ENCODE measurements at regions not wholly inside any gene's neighbourhood (a gene's known extent, or its start where the extent isn't known, plus 50 kb on each side); places are given as distances from the start of the nearest gene placed in this dataset.

DNA sequence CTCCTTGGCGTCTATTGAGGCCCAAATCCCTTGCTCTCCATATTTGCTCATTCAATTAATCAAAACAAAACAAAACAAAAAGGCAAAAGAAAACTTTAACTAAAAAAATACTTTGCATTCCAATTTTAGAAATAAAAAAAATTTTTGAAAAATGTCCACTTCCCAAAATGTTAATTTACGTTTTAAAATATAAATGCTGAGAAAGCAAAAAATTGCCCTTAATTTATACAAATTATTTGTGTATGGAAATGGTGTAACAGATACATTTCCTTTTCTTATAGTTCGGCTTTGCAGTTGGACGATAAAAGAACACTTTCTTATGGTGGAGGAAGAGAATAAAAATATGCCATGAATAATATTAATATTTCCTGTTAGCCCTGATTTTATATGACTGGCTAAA is 652.8 kb upstream of the PFKP start:
- DNase-seq (ENCODE audit: low spot score), result no peak
- Histone ChIP-seq H3K79me2 (no peaks in the 10 kb centered on the region), H3K36me3 (replicated peaks; ENCODE audit: insufficient read depth, low read depth) (no peaks in the 10 kb centered on the region), H4K20me1 (ENCODE audit: insufficient read depth, poor library complexity, severe bottlenecking) (no peaks in the 10 kb centered on the region), H3K9me2 (replicated peaks; ENCODE audit: insufficient read depth) (no peaks in the 10 kb centered on the region), H3K4me3 (no peak overlapping the region), H3K9me3 (ENCODE audit: low read depth) (no peaks in the 10 kb centered on the region), H3K4me2 (no peak overlapping the region), H2AFZ (no peak overlapping the region), H3K27me3 (no peaks in the 10 kb centered on the region), H3K4me1 (ENCODE audit: insufficient read depth) (no peaks in the 10 kb centered on the region), H3K27ac (no peak overlapping the region)
- TF ChIP-seq EZH2phosphoT487 (IDR thresholded peaks at IDR 0.05; ENCODE audit: low read depth, severe bottlenecking, unreplicated experiment), result no peak
- TF ChIP-seq, protein P1, sequence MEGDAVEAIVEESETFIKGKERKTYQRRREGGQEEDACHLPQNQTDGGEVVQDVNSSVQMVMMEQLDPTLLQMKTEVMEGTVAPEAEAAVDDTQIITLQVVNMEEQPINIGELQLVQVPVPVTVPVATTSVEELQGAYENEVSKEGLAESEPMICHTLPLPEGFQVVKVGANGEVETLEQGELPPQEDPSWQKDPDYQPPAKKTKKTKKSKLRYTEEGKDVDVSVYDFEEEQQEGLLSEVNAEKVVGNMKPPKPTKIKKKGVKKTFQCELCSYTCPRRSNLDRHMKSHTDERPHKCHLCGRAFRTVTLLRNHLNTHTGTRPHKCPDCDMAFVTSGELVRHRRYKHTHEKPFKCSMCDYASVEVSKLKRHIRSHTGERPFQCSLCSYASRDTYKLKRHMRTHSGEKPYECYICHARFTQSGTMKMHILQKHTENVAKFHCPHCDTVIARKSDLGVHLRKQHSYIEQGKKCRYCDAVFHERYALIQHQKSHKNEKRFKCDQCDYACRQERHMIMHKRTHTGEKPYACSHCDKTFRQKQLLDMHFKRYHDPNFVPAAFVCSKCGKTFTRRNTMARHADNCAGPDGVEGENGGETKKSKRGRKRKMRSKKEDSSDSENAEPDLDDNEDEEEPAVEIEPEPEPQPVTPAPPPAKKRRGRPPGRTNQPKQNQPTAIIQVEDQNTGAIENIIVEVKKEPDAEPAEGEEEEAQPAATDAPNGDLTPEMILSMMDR (IDR thresholded peaks at IDR 0.05; ENCODE audit: poor library complexity), result no peak
- no peak for TF ChIP-seq EZH2 (IDR thresholded peaks at IDR 0.05; ENCODE audit: borderline replicate concordance)
- 90% methylated on average over 4 of the region's 4 CpGs for WGBS (ENCODE audit: low lambda C conversion rate, missing lambda C conversion rate)

DNA sequence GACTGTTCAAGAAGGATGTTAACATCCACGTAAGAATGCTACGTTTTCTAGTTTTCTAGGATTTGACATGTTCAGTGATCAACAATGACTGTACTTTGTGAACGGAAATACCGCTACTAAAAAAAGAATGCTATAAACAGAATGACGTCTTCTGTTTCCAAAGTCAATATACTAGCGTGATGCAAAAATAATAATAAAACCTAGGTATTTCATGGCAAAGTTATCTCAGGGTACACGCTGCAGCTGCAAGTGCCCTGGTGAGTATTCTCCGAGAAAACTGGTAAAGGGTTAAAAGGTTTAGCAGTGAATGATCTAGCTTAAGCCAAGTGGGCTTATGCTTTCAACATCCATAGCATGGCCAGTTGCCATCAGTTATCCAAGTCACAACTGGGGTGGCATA is 653.3 kb upstream of the PFKP start:
- DNase-seq (ENCODE audit: low spot score), result no peak
- Histone ChIP-seq H3K27ac (no peak overlapping the region), H3K27me3 (no peaks in the 10 kb centered on the region), H3K4me1 (ENCODE audit: insufficient read depth) (no peaks in the 10 kb centered on the region), H3K4me3 (no peak overlapping the region), H3K9me3 (ENCODE audit: low read depth) (no peaks in the 10 kb centered on the region), H2AFZ (no peak overlapping the region), H3K79me2 (no peaks in the 10 kb centered on the region), H3K4me2 (no peak overlapping the region), H3K9me2 (replicated peaks; ENCODE audit: insufficient read depth) (no peaks in the 10 kb centered on the region), H3K36me3 (replicated peaks; ENCODE audit: insufficient read depth, low read depth) (no peaks in the 10 kb centered on the region), H4K20me1 (ENCODE audit: insufficient read depth, poor library complexity, severe bottlenecking) (no peaks in the 10 kb centered on the region)
- TF ChIP-seq EZH2 (IDR thresholded peaks at IDR 0.05; ENCODE audit: borderline replicate concordance), result no peak
- TF ChIP-seq, protein P1 (IDR thresholded peaks at IDR 0.05; ENCODE audit: poor library complexity), result no peak
- no peak for TF ChIP-seq EZH2phosphoT487 (IDR thresholded peaks at IDR 0.05; ENCODE audit: low read depth, severe bottlenecking, unreplicated experiment)
- WGBS (ENCODE audit: low lambda C conversion rate, missing lambda C conversion rate), result 88% methylated on average over 8 of the region's 8 CpGs

DNA sequence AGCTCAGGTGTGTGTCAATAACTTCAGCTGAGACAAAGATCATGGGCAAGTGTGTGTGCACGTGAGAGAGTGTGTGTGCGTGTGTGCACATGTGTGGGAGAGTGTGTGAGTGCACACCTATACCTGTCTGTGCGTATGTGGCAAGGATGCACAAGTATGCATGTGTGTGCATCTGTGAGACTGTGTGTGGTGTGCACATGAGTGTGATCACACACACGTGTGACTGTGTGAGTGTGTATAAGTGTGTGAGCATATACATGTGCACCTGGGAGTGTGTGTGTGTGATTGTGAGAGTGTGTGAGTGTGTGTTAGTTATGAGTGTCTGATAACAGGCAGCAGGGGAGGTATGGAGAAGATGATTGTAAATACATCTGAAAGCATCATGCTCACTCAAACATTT is 657.3 kb upstream of the PFKP start:
- TF ChIP-seq, protein P1 (IDR thresholded peaks at IDR 0.05; ENCODE audit: poor library complexity), result no peak
- TF ChIP-seq EZH2 (IDR thresholded peaks at IDR 0.05; ENCODE audit: borderline replicate concordance) (no peak), EZH2phosphoT487 (IDR thresholded peaks at IDR 0.05; ENCODE audit: low read depth, severe bottlenecking, unreplicated experiment) (no peak)
- WGBS (ENCODE audit: low lambda C conversion rate, missing lambda C conversion rate), result 94% methylated on average over 4 of the region's 4 CpGs

DNA sequence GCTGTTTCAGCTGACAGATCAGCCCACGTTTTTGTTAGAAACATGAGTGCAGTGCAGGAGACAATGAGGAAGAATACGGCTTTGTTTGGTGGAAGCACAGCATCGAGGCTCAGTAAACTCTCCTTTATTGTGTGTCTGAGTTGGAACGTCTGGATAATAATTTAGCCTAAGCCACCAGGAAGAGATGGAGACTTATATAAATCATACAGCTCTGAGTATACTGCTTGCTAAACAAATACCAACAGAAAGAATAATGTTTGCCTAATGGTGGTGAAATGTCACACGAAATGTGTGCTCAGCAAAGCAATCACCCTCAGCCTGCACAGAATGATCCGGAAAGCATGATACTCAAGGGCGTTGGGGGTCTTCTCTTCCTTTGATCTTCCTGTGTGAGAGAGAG is 664.1 kb upstream of the ADARB2 start:
- H3K9me3 ChIP-seq (ENCODE audit: low read depth), result no peaks in the 10 kb centered on the region
- TF ChIP-seq, protein P1 (IDR thresholded peaks at IDR 0.05; ENCODE audit: poor library complexity), result no peak
- TF ChIP-seq EZH2 (IDR thresholded peaks at IDR 0.05; ENCODE audit: borderline replicate concordance), result no peak
- TF ChIP-seq EZH2phosphoT487 (IDR thresholded peaks at IDR 0.05; ENCODE audit: low read depth, severe bottlenecking, unreplicated experiment), result no peak
- no peak overlapping the region for H3K27ac ChIP-seq
- no peak overlapping the region for H3K4me3 ChIP-seq
- H3K9me2 ChIP-seq (replicated peaks; ENCODE audit: insufficient read depth), result no peaks in the 10 kb centered on the region
- H2AFZ ChIP-seq, result no peak overlapping the region
- no peaks in the 10 kb centered on the region for H3K4me1 ChIP-seq (ENCODE audit: insufficient read depth)
- no peaks in the 10 kb centered on the region for H3K27me3 ChIP-seq
- no peaks in the 10 kb centered on the region for H3K79me2 ChIP-seq
- 67% methylated on average over 7 of the region's 7 CpGs for WGBS (ENCODE audit: low lambda C conversion rate, missing lambda C conversion rate)
- no peaks in the 10 kb centered on the region for H4K20me1 ChIP-seq (ENCODE audit: insufficient read depth, poor library complexity, severe bottlenecking)
- no peak for DNase-seq (ENCODE audit: low spot score)
- no peaks in the 10 kb centered on the region for H3K36me3 ChIP-seq (replicated peaks; ENCODE audit: insufficient read depth, low read depth)
- no peak overlapping the region for H3K4me2 ChIP-seq

More for the DNA sequence above, 657.3 kb upstream of the PFKP start:
- no peaks in the 10 kb centered on the region for H3K27me3 ChIP-seq
- H3K9me3 ChIP-seq (ENCODE audit: low read depth), result no peaks in the 10 kb centered on the region
- H3K4me3 ChIP-seq, result no peak overlapping the region
- no peak overlapping the region for H3K27ac ChIP-seq
- no peak overlapping the region for H3K4me2 ChIP-seq
- H3K9me2 ChIP-seq (replicated peaks; ENCODE audit: insufficient read depth), result no peaks in the 10 kb centered on the region
- H3K79me2 ChIP-seq, result no peaks in the 10 kb centered on the region
- H3K36me3 ChIP-seq (replicated peaks; ENCODE audit: insufficient read depth, low read depth), result no peaks in the 10 kb centered on the region
- H4K20me1 ChIP-seq (ENCODE audit: insufficient read depth, poor library complexity, severe bottlenecking), result no peaks in the 10 kb centered on the region
- H2AFZ ChIP-seq, result no peak overlapping the region
- no peak for DNase-seq (ENCODE audit: low spot score)
- H3K4me1 ChIP-seq (ENCODE audit: insufficient read depth), result no peaks in the 10 kb centered on the region
